Esophagus muscularis mucosa (tissue), 2 donors: ENCODE measurements at regions not wholly inside any gene's neighbourhood (a gene's known extent, or its start where the extent isn't known, plus 50 kb on each side); places are given as distances from the start of the nearest gene placed in this dataset.

ENCODE experiments used
- POLR2A ChIP-seq: fragments of 450-650 bp; IDR thresholded peaks from one replicate; pipeline ENCODE4 v1.6.1; 2017; ENCODE audit warnings: antibody characterized with exemption, moderate library complexity, mild to moderate bottlenecking, low read depth
- POLR2AphosphoS5 ChIP-seq, 2 donors: sonication (generic); formaldehyde crosslinking; IDR thresholded peaks; one replicate each; pipeline ENCODE4 v1.6.1; 2017; ENCODE audit warnings: antibody characterized with exemption in 2 of 2

- TF ChIP-seq POLR2A (no peak), POLR2AphosphoS5 (IDR thresholded peaks at IDR 0.05) (no peak)
Measured at GRCh38 chr1:168903237-168903830, 174.3 kb upstream of the DPT start.
